SK-N-SH (cell line): ENCODE measurements at regions not wholly inside any gene's neighbourhood (a gene's known extent, or its start where the extent isn't known, plus 50 kb on each side); places are given as distances from the start of the nearest gene placed in this dataset.

ENCODE experiments used
- CTCF ChIA-PET: fragments of 300-600, 350-600 bp; formaldehyde crosslinking; extraction: SDS; loops from one replicate; lab custom pipeline; 2021; lab: Yijun Ruan, JAX
- POLR2A ChIA-PET: fragments of 350-600 bp; sonication (Branson Sonifier 250); formaldehyde crosslinking; extraction: SDS; loops from one replicate; lab custom pipeline; 2020; ENCODE audit warnings: antibody characterized with exemption, inconsistent platforms; lab: Yijun Ruan, JAX
- DNase-seq: peaks from one replicate; pipeline ENCODE4 v3.0.0; 2012
- H2AFZ ChIP-seq: fragments of 200-600 bp; sonication (generic); 2 replicates; pipeline ENCODE4 v1.8.1; 2016; ENCODE audit warnings: antibody characterized with exemption, mild to moderate bottlenecking, low read depth
- H3F3A ChIP-seq: fragments of 200-600 bp; sonication (generic); replicated peaks from 2 replicates; pipeline ENCODE3; 2016; ENCODE audit warnings: antibody characterized with exemption, mild to moderate bottlenecking; ENCODE audit not compliant: insufficient read depth
- H3K27ac ChIP-seq, 2 experiments: fragments of 200-500 bp in 1 of 2; fragments of 200-600 bp in 1 of 2; sonication (Bioruptor generic) in 1 of 2; sonication (generic), shearing (Covaris generic) in 1 of 2; 2 replicates each; pipeline versions ENCODE4 v1.5.1 to v1.6.1; 2014 to 2016; ENCODE audit warnings: low read depth in 2 of 2, inconsistent platforms in 1 of 2, low read length in 1 of 2, mild to moderate bottlenecking in 1 of 2, mixed read lengths in 1 of 2
- H3K27me3 ChIP-seq: fragments of 200-600 bp; sonication (generic), shearing (Covaris generic); 2 replicates; pipeline ENCODE4 v1.6.1; 2016; ENCODE audit warnings: mixed run types; ENCODE audit not compliant: insufficient read depth
- H3K36me3 ChIP-seq, 2 experiments: fragments of 200-500 bp in 1 of 2; fragments of 200-600 bp in 1 of 2; sonication (Bioruptor generic) in 1 of 2; sonication (generic) in 1 of 2; replicated peaks in 1 of 2; 2 replicates each; pipeline versions ENCODE3 to v1.5.1; 2014 to 2016; ENCODE audit warnings: low read length in 1 of 2, mild to moderate bottlenecking in 1 of 2; ENCODE audit not compliant: insufficient read depth in 2 of 2, control insufficient read depth in 1 of 2
- H3K4me1 ChIP-seq, 2 experiments: fragments of 200-500 bp in 1 of 2; fragments of 200-600 bp in 1 of 2; sonication (Bioruptor generic) in 1 of 2; sonication (generic), shearing (Covaris generic) in 1 of 2; 2 replicates each; pipeline versions ENCODE4 v1.5.1 to v1.6.1; 2014 to 2016; ENCODE audit warnings: low read depth in 1 of 2, low read length in 1 of 2, mixed run types in 1 of 2; ENCODE audit not compliant: insufficient read depth in 2 of 2, control insufficient read depth in 1 of 2
- H3K4me2 ChIP-seq: fragments of 200-600 bp; sonication (generic), shearing (Covaris generic); 2 replicates; pipeline ENCODE4 v1.6.1; 2017; ENCODE audit warnings: mixed run types
- H3K4me3 ChIP-seq, 2 experiments: fragments of 200-500 bp in 1 of 2; fragments of 200-600 bp in 1 of 2; sonication (Bioruptor generic) in 1 of 2; sonication (generic), shearing (Covaris generic) in 1 of 2; 2 replicates each; pipeline versions ENCODE4 v1.5.1 to v1.8.1; 2014 to 2016; ENCODE audit warnings: low read depth in 2 of 2, inconsistent platforms in 1 of 2, low read length in 1 of 2, mild to moderate bottlenecking in 1 of 2, mixed read lengths in 1 of 2, moderate library complexity in 1 of 2
- H3K79me2 ChIP-seq: fragments of 200-600 bp; sonication (generic); 2 replicates; pipeline ENCODE4 v1.8.1; 2017; ENCODE audit warnings: mild to moderate bottlenecking; ENCODE audit not compliant: insufficient read depth
- H3K9ac ChIP-seq: fragments of 200-600 bp; sonication (generic); 2 replicates; pipeline ENCODE4 v1.6.1; 2017; ENCODE audit warnings: mixed run types
- H3K9me2 ChIP-seq: fragments of 200-600 bp; sonication (generic); 2 replicates; pipeline ENCODE4 v1.6.1; 2017; ENCODE audit warnings: mixed run types
- H3K9me3 ChIP-seq: fragments of 200-600 bp; sonication (generic); 2 replicates; pipeline ENCODE4 v1.6.1; 2017; ENCODE audit warnings: mixed run types, mild to moderate bottlenecking, moderate library complexity
- H4K20me1 ChIP-seq: fragments of 200-600 bp; sonication (generic); 2 replicates; pipeline ENCODE4 v1.6.1; 2017; ENCODE audit warnings: mild to moderate bottlenecking, mixed run types; ENCODE audit not compliant: insufficient read depth
- CHD2 ChIP-seq: fragments of 150-350 bp; IDR thresholded peaks from 2 replicates; pipeline ENCODE4 v1.6.1; 2018; ENCODE audit warnings: low read length; ENCODE audit not compliant: partially characterized antibody
- EP300 ChIP-seq, 2 experiments: IDR thresholded peaks; 2 replicates each; pipeline versions ENCODE4 v1.4.0 to v1.6.1; 2012; ENCODE audit warnings: borderline replicate concordance in 1 of 2, low read depth in 1 of 2, low read length in 1 of 2
- EZH2phosphoT487 ChIP-seq: fragments of 200-600 bp; sonication (generic); IDR thresholded peaks from 2 replicates; pipeline ENCODE4 v1.6.1; 2017; ENCODE audit warnings: low read depth, mixed run types, mild to moderate bottlenecking, antibody characterized with exemption, moderate library complexity, borderline replicate concordance
- FOSL2 ChIP-seq: IDR thresholded peaks from 2 replicates; pipeline ENCODE4 v1.4.0; 2012; ENCODE audit warnings: low read depth, mild to moderate bottlenecking, moderate library complexity, borderline replicate concordance
- FOXJ3 ChIP-seq: sonication (generic); formaldehyde crosslinking; IDR thresholded peaks from 2 replicates; pipeline ENCODE4 v1.5.1; 2020; ENCODE audit warnings: mild to moderate bottlenecking, missing genetic modification reagents
- FOXM1 ChIP-seq: IDR thresholded peaks from 2 replicates; pipeline ENCODE4 v1.4.0; 2012; ENCODE audit warnings: low read depth, mild to moderate bottlenecking
- IRF3 ChIP-seq: fragments of 150-350 bp; IDR thresholded peaks from 2 replicates; pipeline ENCODE4 v1.6.1; 2016; ENCODE audit warnings: mild to moderate bottlenecking, low read depth, low read length
- MAX ChIP-seq: IDR thresholded peaks from 2 replicates; pipeline ENCODE4 v1.4.0; 2012; ENCODE audit warnings: low read depth
- POLR2AphosphoS5 ChIP-seq: IDR thresholded peaks from 2 replicates; pipeline ENCODE4 v1.6.1; 2012; ENCODE audit warnings: low read depth, low read length
- RAD21 ChIP-seq: IDR thresholded peaks from 2 replicates; pipeline ENCODE4 v1.6.1; 2012; ENCODE audit warnings: mild to moderate bottlenecking, low read length
- RFX5 ChIP-seq: IDR thresholded peaks from 2 replicates; pipeline ENCODE4 v1.6.1; 2012; ENCODE audit warnings: mild to moderate bottlenecking, improper control_type of control experiment, low read length
- TAF1 ChIP-seq: IDR thresholded peaks from 2 replicates; pipeline ENCODE4 v1.6.1; 2012; ENCODE audit warnings: low read depth, mild to moderate bottlenecking, low read length, moderate library complexity, borderline replicate concordance
- USF1 ChIP-seq: IDR thresholded peaks from 2 replicates; pipeline ENCODE4 v1.4.0; 2012; ENCODE audit warnings: low read depth, borderline replicate concordance
- YY1 ChIP-seq: IDR thresholded peaks from 2 replicates; pipeline ENCODE4 v1.4.0; 2012; ENCODE audit warnings: low read depth, mild to moderate bottlenecking
- ZBTB33 ChIP-seq: IDR thresholded peaks from 2 replicates; pipeline ENCODE4 v1.4.0; 2012; ENCODE audit warnings: low read depth, borderline replicate concordance
- WGBS: methylation state at CpG from one replicate; pipeline ENCODE4 v1.1.6; 2017; ENCODE audit warnings: low lambda C conversion rate; 5-methylcytosine and 5-hydroxymethylcytosine counted together

GRCh38 chr7:13061115-13061514 lies 373.7 kb downstream of the ARL4A start:
- Histone ChIP-seq H3K79me2 (no peaks in the 10 kb centered on the region), H2AFZ (no peak overlapping the region), H3F3A (no peaks in the 10 kb centered on the region), H3K4me3 (no peak overlapping the region), H3K9me2 (no peaks in the 10 kb centered on the region), H3K27me3 (peaks cover 4% of the 10 kb centered on the region; the same call in 1 of the 2 replicates), H3K4me1 (no peaks in the 10 kb centered on the region), H4K20me1 (no peaks in the 10 kb centered on the region), H3K36me3 (no peaks in the 10 kb centered on the region), H3K27ac (no peak overlapping the region), H3K4me2 (no peak overlapping the region), H3K9ac (no peak overlapping the region), H3K9me3 (no peaks in the 10 kb centered on the region)
- ChIA-PET CTCF (no interaction called here), POLR2A (no interaction called here)
- DNase-seq = no peak
- WGBS = 11% methylated on average over 4 of the region's 4 CpGs
- TF ChIP-seq IRF3 (no peak), RAD21 (no peak), FOXJ3 (CRISPR knock-in tag) (no peak), ZBTB33 (no peak), TAF1 (no peak), MAX (no peak), POLR2AphosphoS5 (no peak), EP300 (IDR thresholded peaks at IDR 0.05; ENCODE audit: borderline replicate concordance in 1 of 2, low read depth in 1 of 2, low read length in 1 of 2) (no peak), FOSL2 (no peak), USF1 (no peak)

- no peaks in the 10 kb centered on the region for H4K20me1 ChIP-seq
- no peaks in the 10 kb centered on the region for H3F3A ChIP-seq
- no peak for DNase-seq
- no peak for TF ChIP-seq RFX5
- no peak for TF ChIP-seq RAD21
- TF ChIP-seq EZH2phosphoT487 = no peak
- TF ChIP-seq YY1 = no peak
- TF ChIP-seq TAF1 = no peak
- TF ChIP-seq CHD2 = no peak
- TF ChIP-seq FOXM1 = no peak
- no peaks in the 10 kb centered on the region for H3K79me2 ChIP-seq
- H3K4me2 ChIP-seq = no peak overlapping the region
- H3K4me1 ChIP-seq = no peaks in the 10 kb centered on the region
- no peak overlapping the region for H3K9ac ChIP-seq
- ChIA-PET POLR2A (no interaction called here), CTCF (no interaction called here)
- H2AFZ ChIP-seq = no peak overlapping the region
- peaks cover 12% of the 10 kb centered on the region; the same call in 1 of the 2 replicates for H3K27me3 ChIP-seq
- H3K9me3 ChIP-seq = no peaks in the 10 kb centered on the region
- no peaks in the 10 kb centered on the region for H3K36me3 ChIP-seq
- 36% methylated on average over 4 of the region's 4 CpGs for WGBS
- H3K9me2 ChIP-seq = no peaks in the 10 kb centered on the region
- no peak overlapping the region for H3K4me3 ChIP-seq
- no peak overlapping the region for H3K27ac ChIP-seq
These were observed 375.2 kb downstream of the ARL4A start for GRCh38 chr7:13062631-13063030.
